ENCODE measurements at regions not wholly inside any gene's neighbourhood (a gene's known extent, or its start where the extent isn't known, plus 50 kb on each side); places are given as distances from the start of the nearest gene placed in this dataset.

GRCh38 chr18:60599995-60600394 is 227.4 kb upstream of the MC4R start:
- DNase-seq = no peak
- TF ChIP-seq, protein P1, sequence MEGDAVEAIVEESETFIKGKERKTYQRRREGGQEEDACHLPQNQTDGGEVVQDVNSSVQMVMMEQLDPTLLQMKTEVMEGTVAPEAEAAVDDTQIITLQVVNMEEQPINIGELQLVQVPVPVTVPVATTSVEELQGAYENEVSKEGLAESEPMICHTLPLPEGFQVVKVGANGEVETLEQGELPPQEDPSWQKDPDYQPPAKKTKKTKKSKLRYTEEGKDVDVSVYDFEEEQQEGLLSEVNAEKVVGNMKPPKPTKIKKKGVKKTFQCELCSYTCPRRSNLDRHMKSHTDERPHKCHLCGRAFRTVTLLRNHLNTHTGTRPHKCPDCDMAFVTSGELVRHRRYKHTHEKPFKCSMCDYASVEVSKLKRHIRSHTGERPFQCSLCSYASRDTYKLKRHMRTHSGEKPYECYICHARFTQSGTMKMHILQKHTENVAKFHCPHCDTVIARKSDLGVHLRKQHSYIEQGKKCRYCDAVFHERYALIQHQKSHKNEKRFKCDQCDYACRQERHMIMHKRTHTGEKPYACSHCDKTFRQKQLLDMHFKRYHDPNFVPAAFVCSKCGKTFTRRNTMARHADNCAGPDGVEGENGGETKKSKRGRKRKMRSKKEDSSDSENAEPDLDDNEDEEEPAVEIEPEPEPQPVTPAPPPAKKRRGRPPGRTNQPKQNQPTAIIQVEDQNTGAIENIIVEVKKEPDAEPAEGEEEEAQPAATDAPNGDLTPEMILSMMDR (IDR thresholded peaks at IDR 0.05; ENCODE audit: low read depth, low read length, missing control alignments) = no peak
- in situ Hi-C loops (cut with HindIII; ENCODE audit: low pct_ligation_motif_present, low sequenced_read_pairs) = no loop called here
- no peaks in the 10 kb centered on the region for H3K27me3 ChIP-seq (replicated peaks)
- H3K27ac ChIP-seq = no peak overlapping the region
- no peak overlapping the region for H3K4me3 ChIP-seq (ENCODE audit: low read depth, low read length)
- no peaks in the 10 kb centered on the region for H3K36me3 ChIP-seq (replicated peaks)

DNA sequence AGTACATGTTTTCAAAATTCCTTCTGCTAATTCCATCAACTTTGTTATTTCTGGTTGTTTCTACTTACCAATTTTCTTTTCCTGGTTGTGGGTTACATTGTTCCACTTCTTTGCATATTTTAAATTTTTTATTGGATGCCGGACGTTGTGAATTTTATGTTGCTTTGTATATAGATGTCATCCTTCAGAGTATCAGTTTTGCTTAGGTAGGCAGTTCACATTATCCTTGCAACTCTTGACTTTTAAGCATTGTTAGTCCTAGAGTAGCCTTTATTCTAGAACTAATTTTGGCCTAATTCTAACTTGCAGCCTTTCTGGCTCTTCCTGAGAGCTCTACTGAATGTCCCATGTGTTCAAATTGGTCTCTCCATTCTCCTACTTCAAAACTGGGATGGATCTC is 228.7 kb upstream of the MC4R start:
- Histone ChIP-seq H3K4me3 (ENCODE audit: low read depth, low read length) (no peak overlapping the region), H3K27me3 (replicated peaks) (no peaks in the 10 kb centered on the region), H3K27ac (no peak overlapping the region), H3K36me3 (replicated peaks) (no peaks in the 10 kb centered on the region)
- in situ Hi-C loops (cut with HindIII; ENCODE audit: low pct_ligation_motif_present, low sequenced_read_pairs) = no loop called here
- TF ChIP-seq, protein P1 (IDR thresholded peaks at IDR 0.05; ENCODE audit: low read depth, low read length, missing control alignments) = no peak
- no peak for DNase-seq

GRCh38 chr18:60623331-60623730 is 250.8 kb upstream of the MC4R start:
- no peak for DNase-seq
- Histone ChIP-seq H3K4me3 (ENCODE audit: low read depth, low read length) (no peak overlapping the region), H3K36me3 (replicated peaks) (no peaks in the 10 kb centered on the region), H3K27ac (no peak overlapping the region), H3K27me3 (replicated peaks) (no peaks in the 10 kb centered on the region)
- TF ChIP-seq, protein P1 (IDR thresholded peaks at IDR 0.05; ENCODE audit: low read depth, low read length, missing control alignments) = no peak
- in situ Hi-C loops (cut with HindIII; ENCODE audit: low pct_ligation_motif_present, low sequenced_read_pairs) = no loop called here

- Histone ChIP-seq H3K27ac (no peak overlapping the region), H3K4me3 (ENCODE audit: low read depth, low read length) (no peak overlapping the region), H3K27me3 (replicated peaks) (no peaks in the 10 kb centered on the region), H3K36me3 (replicated peaks) (no peaks in the 10 kb centered on the region)
- TF ChIP-seq, protein P1 (IDR thresholded peaks at IDR 0.05; ENCODE audit: low read depth, low read length, missing control alignments) = no peak
- DNase-seq = no peak
- in situ Hi-C loops (cut with HindIII; ENCODE audit: low pct_ligation_motif_present, low sequenced_read_pairs) = no loop called here
These were observed 251.6 kb upstream of the MC4R start for GRCh38 chr18:60624207-60624606.

GRCh38 chr18:60639836-60640235 is 267.3 kb upstream of the MC4R start:
- TF ChIP-seq, protein P1 (IDR thresholded peaks at IDR 0.05; ENCODE audit: low read depth, low read length, missing control alignments) = no peak
- Histone ChIP-seq H3K4me3 (ENCODE audit: low read depth, low read length) (no peak overlapping the region), H3K27me3 (replicated peaks) (no peaks in the 10 kb centered on the region), H3K36me3 (replicated peaks) (no peaks in the 10 kb centered on the region), H3K27ac (no peak overlapping the region)
- in situ Hi-C loops (cut with HindIII; ENCODE audit: low pct_ligation_motif_present, low sequenced_read_pairs) = no loop called here
- no peak for DNase-seq

GRCh38 chr18:60643009-60643408 is 270.4 kb upstream of the MC4R start:
- TF ChIP-seq, protein P1 (IDR thresholded peaks at IDR 0.05; ENCODE audit: low read depth, low read length, missing control alignments) = no peak
- in situ Hi-C loops (cut with HindIII; ENCODE audit: low pct_ligation_motif_present, low sequenced_read_pairs) = no loop called here
- no peaks in the 10 kb centered on the region for H3K27me3 ChIP-seq (replicated peaks)
- no peak overlapping the region for H3K4me3 ChIP-seq (ENCODE audit: low read depth, low read length)
- no peak for DNase-seq
- no peaks in the 10 kb centered on the region for H3K36me3 ChIP-seq (replicated peaks)
- no peak overlapping the region for H3K27ac ChIP-seq
